Stimulated activated memory B cell treated with anti-CD40 and anti-IgM and Interleukin-4, amounts not matched to agents 10 μg/mL and 1 μg/mL and 100 μg/mL, for 72 hours (primary cell): ENCODE measurements at regions not wholly inside any gene's neighbourhood (a gene's known extent, or its start where the extent isn't known, plus 50 kb on each side); places are given as distances from the start of the nearest gene placed in this dataset.
A peak's percentile ranks its signal among the peaks of the same experiment; 100 is the strongest.
"Not testable (repeated sequence)": the region's sequence is repeated elsewhere in the genome, so short reads cannot be mapped to it uniquely, and the experiment has no call there.

ENCODE experiments used
- ATAC-seq: fragments of 150-1000 bp; cut with Tn5 transposase; 2 replicates; pipeline ENCODE4 v1.10.0; 2021
- H3K27ac Mint-ChIP-seq: one replicate; pipeline ENCODE4 v1.8.0; 2022; ENCODE audit warnings: mild to moderate bottlenecking, mixed read lengths
- H3K27me3 Mint-ChIP-seq: one replicate; pipeline ENCODE4 v1.8.0; 2022; ENCODE audit warnings: mixed read lengths
- H3K36me3 Mint-ChIP-seq: one replicate; pipeline ENCODE4 v1.8.0; 2022; ENCODE audit warnings: mixed read lengths
- H3K4me1 Mint-ChIP-seq: one replicate; pipeline ENCODE4 v1.8.0; 2022; ENCODE audit warnings: mixed read lengths
- H3K4me3 Mint-ChIP-seq: one replicate; pipeline ENCODE4 v1.8.0; 2022; ENCODE audit warnings: mild to moderate bottlenecking, moderate library complexity, mixed read lengths
- H3K9me3 Mint-ChIP-seq: one replicate; pipeline ENCODE4 v1.8.0; 2022; ENCODE audit warnings: mixed read lengths

GRCh38 chr6:27136077-27136644, 111.3 kb upstream of the PRSS16 start:
- H3K4me3 Mint-ChIP-seq: no peak overlapping the region
- ATAC-seq: no peak
- H3K9me3 Mint-ChIP-seq: no peaks in the 10 kb centered on the region
- H3K27ac Mint-ChIP-seq: no peak overlapping the region
- peaks cover 34% of the 10 kb centered on the region for H3K4me1 Mint-ChIP-seq
- peaks cover 21% of the 10 kb centered on the region for H3K36me3 Mint-ChIP-seq
- H3K27me3 Mint-ChIP-seq: no peaks in the 10 kb centered on the region

GRCh38 chr6:27136978-27137814, 110.3 kb upstream of the PRSS16 start:
- H3K9me3 Mint-ChIP-seq: no peaks in the 10 kb centered on the region
- H3K27ac Mint-ChIP-seq: no peak overlapping the region
- H3K36me3 Mint-ChIP-seq: peaks cover 27% of the 10 kb centered on the region
- H3K4me1 Mint-ChIP-seq: peaks cover 42% of the 10 kb centered on the region
- no peaks in the 10 kb centered on the region for H3K27me3 Mint-ChIP-seq
- ATAC-seq: no peak
- H3K4me3 Mint-ChIP-seq: no peak overlapping the region

GRCh38 chr6:27138406-27138805, 109.1 kb upstream of the PRSS16 start:
- H3K4me1 Mint-ChIP-seq: peaks cover 49% of the 10 kb centered on the region
- no peak for ATAC-seq
- H3K36me3 Mint-ChIP-seq: peaks cover 27% of the 10 kb centered on the region
- peak overlapping the region; percentile 91 for H3K27ac Mint-ChIP-seq
- H3K27me3 Mint-ChIP-seq: no peaks in the 10 kb centered on the region
- peak overlapping the region; percentile 97 for H3K4me3 Mint-ChIP-seq
- H3K9me3 Mint-ChIP-seq: no peaks in the 10 kb centered on the region

GRCh38 chr6:27138837-27139755, 108.4 kb upstream of the PRSS16 start:
- no peaks in the 10 kb centered on the region for H3K9me3 Mint-ChIP-seq
- H3K4me3 Mint-ChIP-seq: peak overlapping the region; percentile 97
- ATAC-seq: peak; percentile 91
- peaks cover 27% of the 10 kb centered on the region for H3K36me3 Mint-ChIP-seq
- no peaks in the 10 kb centered on the region for H3K27me3 Mint-ChIP-seq
- H3K27ac Mint-ChIP-seq: peak overlapping the region; percentile 91
- H3K4me1 Mint-ChIP-seq: peaks cover 45% of the 10 kb centered on the region

GRCh38 chr6:27139756-27140579, 107.5 kb upstream of the PRSS16 start:
- peaks cover 40% of the 10 kb centered on the region for H3K4me1 Mint-ChIP-seq
- H3K9me3 Mint-ChIP-seq: no peaks in the 10 kb centered on the region
- peak overlapping the region; percentile 97 for H3K4me3 Mint-ChIP-seq
- peak; percentile 44 for ATAC-seq
- H3K36me3 Mint-ChIP-seq: peaks cover 27% of the 10 kb centered on the region
- peak overlapping the region; percentile 91 for H3K27ac Mint-ChIP-seq
- H3K27me3 Mint-ChIP-seq: no peaks in the 10 kb centered on the region

GRCh38 chr6:27140999-27141528, 106.4 kb upstream of the PRSS16 start:
- peak overlapping the region; percentile 85 for H3K4me3 Mint-ChIP-seq
- H3K27me3 Mint-ChIP-seq: no peaks in the 10 kb centered on the region
- H3K9me3 Mint-ChIP-seq: no peaks in the 10 kb centered on the region
- H3K4me1 Mint-ChIP-seq: peaks cover 40% of the 10 kb centered on the region
- H3K36me3 Mint-ChIP-seq: peaks cover 27% of the 10 kb centered on the region
- no peak for ATAC-seq
- H3K27ac Mint-ChIP-seq: peak overlapping the region; percentile 91

GRCh38 chr6:27141529-27142015, 105.9 kb upstream of the PRSS16 start:
- no peaks in the 10 kb centered on the region for H3K9me3 Mint-ChIP-seq
- H3K36me3 Mint-ChIP-seq: peaks cover 27% of the 10 kb centered on the region
- peak overlapping the region; percentile 91 for H3K27ac Mint-ChIP-seq
- H3K4me1 Mint-ChIP-seq: peaks cover 40% of the 10 kb centered on the region
- peak overlapping the region; percentile 85 for H3K4me3 Mint-ChIP-seq
- no peaks in the 10 kb centered on the region for H3K27me3 Mint-ChIP-seq
- ATAC-seq: no peak

- H3K27me3 Mint-ChIP-seq, ATAC-seq, H3K9me3 Mint-ChIP-seq: not testable (repeated sequence)
- peaks cover 39% of the 10 kb centered on the region for H3K4me1 Mint-ChIP-seq
- peaks cover 18% of the 10 kb centered on the region for H3K36me3 Mint-ChIP-seq
- peak overlapping the region; percentile 64 for H3K4me3 Mint-ChIP-seq
- peak overlapping the region; percentile 19 for H3K27ac Mint-ChIP-seq
Measured at GRCh38 chr6:27143020-27143388, 104.5 kb upstream of the PRSS16 start.

GRCh38 chr6:27143474-27144026, 104.0 kb upstream of the PRSS16 start:
- no peaks in the 10 kb centered on the region for H3K9me3 Mint-ChIP-seq
- ATAC-seq: no peak
- no peaks in the 10 kb centered on the region for H3K27me3 Mint-ChIP-seq
- peaks cover 33% of the 10 kb centered on the region for H3K4me1 Mint-ChIP-seq
- H3K4me3 Mint-ChIP-seq: peak overlapping the region; percentile 64
- peaks cover 12% of the 10 kb centered on the region for H3K36me3 Mint-ChIP-seq
- H3K27ac Mint-ChIP-seq: no peak overlapping the region

GRCh38 chr6:27144740-27145079, 102.8 kb upstream of the PRSS16 start:
- Mint-ChIP-seq H3K9me3 (no peaks in the 10 kb centered on the region), H3K36me3 (peaks cover 10% of the 10 kb centered on the region), H3K4me1 (peaks cover 27% of the 10 kb centered on the region), H3K4me3 (no peak overlapping the region), H3K27ac (no peak overlapping the region), H3K27me3 (no peaks in the 10 kb centered on the region)
- no peak for ATAC-seq

- Mint-ChIP-seq H3K27ac (no peak overlapping the region), H3K4me1 (peaks cover 25% of the 10 kb centered on the region), H3K27me3 (no peaks in the 10 kb centered on the region), H3K36me3 (peaks cover 9% of the 10 kb centered on the region), H3K4me3 (no peak overlapping the region), H3K9me3 (no peaks in the 10 kb centered on the region)
- ATAC-seq: peak; percentile 63
Measured at GRCh38 chr6:27145731-27146455, 101.6 kb upstream of the PRSS16 start.

- H3K27ac Mint-ChIP-seq, H3K27me3 Mint-ChIP-seq, ATAC-seq, H3K4me3 Mint-ChIP-seq, H3K36me3 Mint-ChIP-seq, H3K9me3 Mint-ChIP-seq: not testable (repeated sequence)
- peaks cover 20% of the 10 kb centered on the region for H3K4me1 Mint-ChIP-seq
Measured at GRCh38 chr6:27146456-27146705, 101.1 kb upstream of the PRSS16 start.

GRCh38 chr6:27146706-27147505, 100.6 kb upstream of the PRSS16 start:
- no peaks in the 10 kb centered on the region for H3K9me3 Mint-ChIP-seq
- H3K4me1 Mint-ChIP-seq: peaks cover 15% of the 10 kb centered on the region
- peak; percentile 96 for ATAC-seq
- no peak overlapping the region for H3K4me3 Mint-ChIP-seq
- H3K36me3 Mint-ChIP-seq: no peaks in the 10 kb centered on the region
- no peak overlapping the region for H3K27ac Mint-ChIP-seq
- H3K27me3 Mint-ChIP-seq: no peaks in the 10 kb centered on the region
